GM21737 (cell line): ENCODE measurements at regions not wholly inside any gene's neighbourhood (a gene's known extent, or its start where the extent isn't known, plus 50 kb on each side); places are given as distances from the start of the nearest gene placed in this dataset.
A peak's percentile ranks its signal among the peaks of the same experiment; 100 is the strongest.

Experiments used
- ATAC-seq: cut with Tn5 transposase; IDR thresholded peaks from one replicate; pipeline ENCODE4 v1.9.1; 2021; ENCODE audit warnings: mild to moderate bottlenecking, moderate library complexity; ENCODE audit not compliant: unreplicated experiment

- ATAC-seq: no peak
These were observed 75.0 kb upstream of the DYRK2 start for GRCh38 chr12:67573566-67573965.

GRCh38 chr12:67578976-67579661, 69.4 kb upstream of the DYRK2 start:
- no peak for ATAC-seq

- ATAC-seq: no peak
These were observed 68.9 kb upstream of the DYRK2 start for GRCh38 chr12:67579662-67580003.

- no peak for ATAC-seq
These were observed 66.2 kb upstream of the DYRK2 start for GRCh38 chr12:67582238-67582834.

GRCh38 chr12:67582844-67583243, 65.7 kb upstream of the DYRK2 start:
- ATAC-seq: no peak

- no peak for ATAC-seq
These were observed 61.6 kb upstream of the DYRK2 start for GRCh38 chr12:67586951-67587350.

GRCh38 chr12:67589078-67589477, 59.5 kb upstream of the DYRK2 start:
- ATAC-seq: no peak

GRCh38 chr12:67590149-67590790, 58.3 kb upstream of the DYRK2 start:
- no peak for ATAC-seq

- peak; percentile 84 for ATAC-seq
These were observed 56.1 kb upstream of the DYRK2 start for GRCh38 chr12:67592228-67593011.

GRCh38 chr12:67593041-67593440, 55.5 kb upstream of the DYRK2 start:
- ATAC-seq: peak; percentile 20

GRCh38 chr12:67593461-67594330, 54.8 kb upstream of the DYRK2 start:
- no peak for ATAC-seq

GRCh38 chr12:67594888-67595287, 53.7 kb upstream of the DYRK2 start:
- ATAC-seq: no peak

GRCh38 chr12:67595365-67595764, 53.2 kb upstream of the DYRK2 start:
- ATAC-seq: no peak

GRCh38 chr12:67598598-67598997, 49.9 kb upstream of the DYRK2 start:
- no peak for ATAC-seq
